Omental fat pad (tissue), 3 donors: ENCODE measurements at regions not wholly inside any gene's neighbourhood (a gene's known extent, or its start where the extent isn't known, plus 50 kb on each side); places are given as distances from the start of the nearest gene placed in this dataset.

Source experiments
- ATAC-seq: fragments of 150-250 bp; one replicate; pipeline ENCODE4 v1.9.1; 2016; ENCODE audit warnings: mild to moderate bottlenecking, moderate library complexity; ENCODE audit not compliant: low FRiP score
- DNase-seq: peaks from one replicate; pipeline ENCODE4 v3.0.0-alpha.2; 2019; ENCODE audit warnings: low spot score
- TF ChIP-seq, protein P1 (sequence below), 3 donors: fragments of 450-650 bp; IDR thresholded peaks; one replicate each; pipeline ENCODE4 v1.5.1; 2016 to 2017; ENCODE audit warnings: antibody characterized with exemption in 3 of 3, mild to moderate bottlenecking in 3 of 3, moderate library complexity in 2 of 3

- TF ChIP-seq, protein P1, sequence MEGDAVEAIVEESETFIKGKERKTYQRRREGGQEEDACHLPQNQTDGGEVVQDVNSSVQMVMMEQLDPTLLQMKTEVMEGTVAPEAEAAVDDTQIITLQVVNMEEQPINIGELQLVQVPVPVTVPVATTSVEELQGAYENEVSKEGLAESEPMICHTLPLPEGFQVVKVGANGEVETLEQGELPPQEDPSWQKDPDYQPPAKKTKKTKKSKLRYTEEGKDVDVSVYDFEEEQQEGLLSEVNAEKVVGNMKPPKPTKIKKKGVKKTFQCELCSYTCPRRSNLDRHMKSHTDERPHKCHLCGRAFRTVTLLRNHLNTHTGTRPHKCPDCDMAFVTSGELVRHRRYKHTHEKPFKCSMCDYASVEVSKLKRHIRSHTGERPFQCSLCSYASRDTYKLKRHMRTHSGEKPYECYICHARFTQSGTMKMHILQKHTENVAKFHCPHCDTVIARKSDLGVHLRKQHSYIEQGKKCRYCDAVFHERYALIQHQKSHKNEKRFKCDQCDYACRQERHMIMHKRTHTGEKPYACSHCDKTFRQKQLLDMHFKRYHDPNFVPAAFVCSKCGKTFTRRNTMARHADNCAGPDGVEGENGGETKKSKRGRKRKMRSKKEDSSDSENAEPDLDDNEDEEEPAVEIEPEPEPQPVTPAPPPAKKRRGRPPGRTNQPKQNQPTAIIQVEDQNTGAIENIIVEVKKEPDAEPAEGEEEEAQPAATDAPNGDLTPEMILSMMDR (IDR thresholded peaks at IDR 0.05): no peak
- DNase-seq: no peak
- no peak for ATAC-seq
These were observed 118.9 kb upstream of the ARRDC4 start for GRCh38 chr15:97841558-97841957.

- TF ChIP-seq, protein P1 (IDR thresholded peaks at IDR 0.05): no peak
These were observed 111.3 kb upstream of the ARRDC4 start for GRCh38 chr15:97849183-97849582.

GRCh38 chr15:97858296-97858695 is 102.2 kb upstream of the ARRDC4 start:
- ATAC-seq: no peak
- DNase-seq: no peak

More at GRCh38 chr15:97849183-97849582, 111.3 kb upstream of the ARRDC4 start:
- ATAC-seq: no peak
- no peak for DNase-seq

GRCh38 chr15:97861529-97862260 is 98.8 kb upstream of the ARRDC4 start:
- DNase-seq (no peak), ATAC-seq (no peak)
- TF ChIP-seq, protein P1 (IDR thresholded peaks at IDR 0.05): no peak

More at GRCh38 chr15:97858296-97858695, 102.2 kb upstream of the ARRDC4 start:
- TF ChIP-seq, protein P1 (IDR thresholded peaks at IDR 0.05): no peak

GRCh38 chr15:97866959-97867358 is 93.5 kb upstream of the ARRDC4 start:
- DNase-seq (no peak), ATAC-seq (no peak)
- TF ChIP-seq, protein P1 (IDR thresholded peaks at IDR 0.05): no peak

DNA sequence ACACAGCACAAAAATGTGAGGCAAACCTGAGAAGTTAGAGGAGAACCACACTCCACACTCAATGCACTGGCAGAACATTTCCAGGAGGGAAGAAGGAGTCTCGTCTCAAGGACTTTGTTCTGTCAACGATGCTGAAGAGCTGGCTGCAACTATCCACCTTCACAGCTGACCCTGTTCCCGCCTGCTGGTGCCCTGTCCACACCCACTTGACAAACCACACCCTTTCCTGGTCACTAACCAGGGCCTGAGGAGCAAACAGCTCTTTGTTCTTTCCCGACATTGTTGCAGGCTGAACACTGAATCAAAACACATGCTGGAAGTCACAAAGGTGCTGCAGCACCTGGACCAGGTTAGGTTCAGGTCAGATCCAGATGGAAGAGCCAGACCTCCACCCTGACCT is 92.6 kb upstream of the ARRDC4 start:
- DNase-seq: no peak
- ATAC-seq: no peak
- TF ChIP-seq, protein P1 (IDR thresholded peaks at IDR 0.05): no peak

DNA sequence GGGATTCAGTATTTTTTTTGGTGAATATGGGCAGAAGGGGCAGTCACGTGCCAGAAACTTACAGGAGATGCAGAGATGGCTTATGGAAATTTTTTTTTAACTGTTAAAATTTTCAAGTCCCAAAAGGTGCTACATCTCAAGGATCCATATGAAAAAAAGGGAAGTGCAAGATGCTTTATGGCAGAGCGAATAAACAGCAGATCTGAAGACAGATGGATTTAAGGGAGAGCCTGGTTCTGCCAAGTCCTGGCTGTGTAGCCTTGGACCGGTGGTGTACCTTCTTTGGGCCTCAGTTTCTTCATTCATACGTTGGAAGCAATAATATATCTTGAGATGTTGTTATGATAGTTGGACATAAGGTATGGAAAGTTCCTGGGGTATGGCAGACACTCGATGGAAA is 91.5 kb upstream of the ARRDC4 start:
- DNase-seq (no peak), ATAC-seq (no peak)
- TF ChIP-seq, protein P1 (IDR thresholded peaks at IDR 0.05): no peak
